ENCODE measurements at regions not wholly inside any gene's neighbourhood (a gene's known extent, or its start where the extent isn't known, plus 50 kb on each side); places are given as distances from the start of the nearest gene placed in this dataset.

GRCh38 chr6:98566126-98566525 lies 268.2 kb upstream of the POU3F2 start:
- TF ChIP-seq MXI1 (IDR thresholded peaks at IDR 0.05; ENCODE audit: low read depth, low read length) = no peak

GRCh38 chr6:98572579-98572978 lies 261.8 kb upstream of the POU3F2 start:
- Histone ChIP-seq H3K4me1 (ENCODE audit: control insufficient read depth in 1 of 2, insufficient read depth in 2 of 2, low read depth in 1 of 2, low read length in 1 of 2) (peaks cover 0 to 14% of the 10 kb centered on the region in 2 experiments; a peak in 2 of 4 replicates), H3K36me3 (replicated peaks in 1 of 2; ENCODE audit: control insufficient read depth in 1 of 2, insufficient read depth in 2 of 2, low read length in 1 of 2) (no peaks in the 10 kb centered on the region), H3K27me3 (ENCODE audit: insufficient read depth) (no peaks in the 10 kb centered on the region), H3K9ac (no peak overlapping the region), H4K20me1 (ENCODE audit: insufficient read depth) (no peaks in the 10 kb centered on the region), H3K27ac (ENCODE audit: low read depth in 2 of 2, low read length in 1 of 2) (no peak overlapping the region), H3K9me2 (no peaks in the 10 kb centered on the region), H3K9me3 (no peaks in the 10 kb centered on the region), H3K79me2 (ENCODE audit: insufficient read depth) (no peaks in the 10 kb centered on the region), H3F3A (replicated peaks; ENCODE audit: insufficient read depth) (no peaks in the 10 kb centered on the region), H3K4me2 (no peak overlapping the region), H3K4me3 (ENCODE audit: low read depth in 2 of 2, low read length in 1 of 2) (no peak overlapping the region), H2AFZ (ENCODE audit: low read depth) (no peak overlapping the region)
- no peak for DNase-seq
- POLR2A ChIA-PET = no interaction called here
- 54% methylated on average over 1 of the region's 1 CpG for WGBS (ENCODE audit: low lambda C conversion rate)
- TF ChIP-seq YY1 (IDR thresholded peaks at IDR 0.05; ENCODE audit: low read depth) (no peak), SMC3 (IDR thresholded peaks at IDR 0.05; ENCODE audit: low read depth, low read length) (no peak), TAF1 (IDR thresholded peaks at IDR 0.05; ENCODE audit: borderline replicate concordance, low read depth, low read length) (no peak), NFIC (IDR thresholded peaks at IDR 0.05; ENCODE audit: borderline replicate concordance) (no peak), MEF2A (IDR thresholded peaks at IDR 0.05; ENCODE audit: borderline replicate concordance, low read depth) (no peak), REST (IDR thresholded peaks at IDR 0.05; ENCODE audit: low read depth, low read length) (no peak), POLR2AphosphoS5 (IDR thresholded peaks at IDR 0.05; ENCODE audit: low read depth, low read length) (no peak), USF1 (IDR thresholded peaks at IDR 0.05; ENCODE audit: borderline replicate concordance, low read depth) (no peak), TCF12 (IDR thresholded peaks at IDR 0.05) (no peak), RXRA (IDR thresholded peaks at IDR 0.05; ENCODE audit: borderline replicate concordance, low read depth) (no peak), ZBTB33 (IDR thresholded peaks at IDR 0.05; ENCODE audit: borderline replicate concordance, low read depth) (no peak), EP300 (IDR thresholded peaks at IDR 0.05; ENCODE audit: borderline replicate concordance in 1 of 2, low read depth in 1 of 2, low read length in 1 of 2) (no peak), MAX (IDR thresholded peaks at IDR 0.05; ENCODE audit: low read depth) (no peak), EZH2phosphoT487 (IDR thresholded peaks at IDR 0.05; ENCODE audit: borderline replicate concordance, low read depth) (no peak), IRF3 (IDR thresholded peaks at IDR 0.05; ENCODE audit: low read depth, low read length) (no peak), GABPA (IDR thresholded peaks at IDR 0.05; ENCODE audit: low read depth) (no peak)
- CTCF ChIA-PET = interaction anchor here (1.7 kb wide), 1 partner anchor 12 kb away, joined by 4 read pairs; no protein-coding TSS in a partner anchor

More at GRCh38 chr6:98566126-98566525, 268.2 kb upstream of the POU3F2 start:
- Histone ChIP-seq H3K4me2 (no peak overlapping the region), H4K20me1 (ENCODE audit: insufficient read depth) (no peaks in the 10 kb centered on the region), H3K27ac (ENCODE audit: low read depth in 2 of 2, low read length in 1 of 2) (no peak overlapping the region), H3K9me2 (no peaks in the 10 kb centered on the region), H3F3A (replicated peaks; ENCODE audit: insufficient read depth) (no peaks in the 10 kb centered on the region), H3K4me1 (ENCODE audit: control insufficient read depth in 1 of 2, insufficient read depth in 2 of 2, low read depth in 1 of 2, low read length in 1 of 2) (peaks cover 0 to 2% of the 10 kb centered on the region in 2 experiments; a peak in 1 of 4 replicates), H3K36me3 (replicated peaks in 1 of 2; ENCODE audit: control insufficient read depth in 1 of 2, insufficient read depth in 2 of 2, low read length in 1 of 2) (no peaks in the 10 kb centered on the region), H2AFZ (ENCODE audit: low read depth) (no peak overlapping the region), H3K4me3 (ENCODE audit: low read depth in 2 of 2, low read length in 1 of 2) (no peak overlapping the region), H3K9me3 (no peaks in the 10 kb centered on the region), H3K27me3 (ENCODE audit: insufficient read depth) (no peaks in the 10 kb centered on the region), H3K9ac (no peak overlapping the region), H3K79me2 (ENCODE audit: insufficient read depth) (no peaks in the 10 kb centered on the region)
- 13% methylated on average over 1 of the region's 1 CpG for WGBS (ENCODE audit: low lambda C conversion rate)
- ChIA-PET CTCF (no interaction called here), POLR2A (no interaction called here)
- no peak for DNase-seq
